GM21619 (cell line): ENCODE measurements at regions not wholly inside any gene's neighbourhood (a gene's known extent, or its start where the extent isn't known, plus 50 kb on each side); places are given as distances from the start of the nearest gene placed in this dataset.

Experiments
- ATAC-seq: cut with Tn5 transposase; IDR thresholded peaks from one replicate; pipeline ENCODE4 v1.9.1; 2021; ENCODE audit not compliant: unreplicated experiment

- no peak for ATAC-seq
Observed at GRCh38 chr1:110816945-110817344, 56.0 kb upstream of the CD53 start.

- ATAC-seq, result no peak
Observed at GRCh38 chr1:110811529-110811928, 61.4 kb upstream of the CD53 start.

- no peak for ATAC-seq
Observed at GRCh38 chr1:110800079-110800478, 72.9 kb upstream of the CD53 start.

- no peak for ATAC-seq
Observed at GRCh38 chr1:110798691-110799256, 74.2 kb upstream of the CD53 start.

GRCh38 chr1:110788673-110789072 lies 84.3 kb upstream of the CD53 start:
- no peak for ATAC-seq

- ATAC-seq, result peak; percentile 79
Observed at GRCh38 chr1:110787328-110788071, 85.4 kb upstream of the CD53 start.

GRCh38 chr1:110786802-110787327 lies 86.1 kb upstream of the CD53 start:
- no peak for ATAC-seq

- no peak for ATAC-seq
Observed at GRCh38 chr1:110785612-110786011, 87.3 kb upstream of the CD53 start.

- no peak for ATAC-seq
Observed at GRCh38 chr1:110785055-110785454, 87.9 kb upstream of the CD53 start.

- ATAC-seq, result no peak
Observed at GRCh38 chr1:110783292-110783918, 89.5 kb upstream of the CD53 start.

- ATAC-seq, result no peak
Observed at GRCh38 chr1:110781525-110781924, 91.4 kb upstream of the CD53 start.

- ATAC-seq, result no peak
Observed at GRCh38 chr1:110780600-110781484, 92.1 kb upstream of the CD53 start.

GRCh38 chr1:110779636-110780035 lies 93.3 kb upstream of the CD53 start:
- no peak for ATAC-seq

- ATAC-seq, result no peak
Observed at GRCh38 chr1:110778821-110779220, 94.1 kb upstream of the CD53 start.

- no peak for ATAC-seq
Observed at GRCh38 chr1:110777228-110777627, 95.7 kb upstream of the CD53 start.

- ATAC-seq, result no peak
Observed at GRCh38 chr1:110774398-110774797, 98.5 kb upstream of the CD53 start.

GRCh38 chr1:110773813-110774212 lies 99.1 kb upstream of the KCNA3 start:
- no peak for ATAC-seq

- ATAC-seq, result no peak
Observed at GRCh38 chr1:110771245-110772022, 96.7 kb upstream of the KCNA3 start.

- ATAC-seq, result no peak
Observed at GRCh38 chr1:110770832-110771231, 96.1 kb upstream of the KCNA3 start.

GRCh38 chr1:110768605-110769004 lies 93.9 kb upstream of the KCNA3 start:
- no peak for ATAC-seq

- no peak for ATAC-seq
Observed at GRCh38 chr1:110766336-110766647, 91.6 kb upstream of the KCNA3 start.
